ENCODE measurements at regions not wholly inside any gene's neighbourhood (a gene's known extent, or its start where the extent isn't known, plus 50 kb on each side); places are given as distances from the start of the nearest gene placed in this dataset.

- TF ChIP-seq ZSCAN16 (tag by site-specific recombination; IDR thresholded peaks at IDR 0.05) (no peak), ZNF707 (tag by site-specific recombination; IDR thresholded peaks at IDR 0.05) (no peak), ZNF24 (tag by site-specific recombination; IDR thresholded peaks at IDR 0.05) (no peak), TSHZ1 (tag by site-specific recombination; IDR thresholded peaks at IDR 0.05; ENCODE audit: borderline replicate concordance) (no peak)
Measured at GRCh38 chr3:76651784-76652183, 388.1 kb upstream of the ROBO2 start (continued).

GRCh38 chr3:76652524-76652923 lies 387.4 kb upstream of the ROBO2 start:
- H3K27ac ChIP-seq (ENCODE audit: extremely low read depth, low read depth, low read length) = no peak overlapping the region
- POLR2A ChIA-PET = no interaction called here
- no peaks in the 10 kb centered on the region for H3K9me3 ChIP-seq (ENCODE audit: control insufficient read depth, insufficient read depth, low read depth, low read length)
- no peaks in the 10 kb centered on the region for H3K4me1 ChIP-seq (ENCODE audit: control insufficient read depth, insufficient read depth, low read length)
- H3K36me3 ChIP-seq (ENCODE audit: control insufficient read depth in 2 of 2, insufficient read depth in 1 of 2, low read length in 2 of 2) = no peaks in the 10 kb centered on the region
- no peak overlapping the region for H3K4me3 ChIP-seq (ENCODE audit: low read depth, low read length)
- CTCF ChIA-PET = no interaction called here
- no peak for TF ChIP-seq CTCF (tag by site-specific recombination; IDR thresholded peaks at IDR 0.05)
- no peak for TF ChIP-seq ZNF664 (tag by site-specific recombination; IDR thresholded peaks at IDR 0.05)
- TF ChIP-seq ZNF747 (tag by site-specific recombination; IDR thresholded peaks at IDR 0.05) = no peak
- no peak for TF ChIP-seq ZNF518A (tag by site-specific recombination; conservative IDR thresholded peaks at IDR 0.05; ENCODE audit: low read depth)
- no peak for TF ChIP-seq HOXA7 (CRISPR knock-in tag; IDR thresholded peaks at IDR 0.05; ENCODE audit: borderline replicate concordance)
- TF ChIP-seq ZNF473 (tag by site-specific recombination; IDR thresholded peaks at IDR 0.05) = no peak
- no peak for TF ChIP-seq HOXC10 (CRISPR knock-in tag; IDR thresholded peaks at IDR 0.05)
- TF ChIP-seq ZNF776 (tag by site-specific recombination; IDR thresholded peaks at IDR 0.05; ENCODE audit: borderline replicate concordance) = no peak
- TF ChIP-seq ZNF248 (tag by site-specific recombination; IDR thresholded peaks at IDR 0.05) = no peak
- TF ChIP-seq ZNF202 (tag by site-specific recombination; IDR thresholded peaks at IDR 0.05; ENCODE audit: borderline replicate concordance) = no peak
- TF ChIP-seq ZNF560 (tag by site-specific recombination; IDR thresholded peaks at IDR 0.05; ENCODE audit: borderline replicate concordance) = no peak
- TF ChIP-seq GFI1B (tag by site-specific recombination; IDR thresholded peaks at IDR 0.05) = no peak
- TF ChIP-seq ZXDB (tag by site-specific recombination; IDR thresholded peaks at IDR 0.05) = no peak
- TF ChIP-seq SCRT1 (tag by site-specific recombination; IDR thresholded peaks at IDR 0.05; ENCODE audit: borderline replicate concordance) = no peak
- TF ChIP-seq ZNF830 (tag by site-specific recombination; IDR thresholded peaks at IDR 0.05; ENCODE audit: low read depth) = no peak
- no peak for TF ChIP-seq IKZF3 (tag by site-specific recombination; IDR thresholded peaks at IDR 0.05)
